ENCODE measurements at regions not wholly inside any gene's neighbourhood (a gene's known extent, or its start where the extent isn't known, plus 50 kb on each side); places are given as distances from the start of the nearest gene placed in this dataset.

- Histone ChIP-seq H3K36me3 (ENCODE audit: control insufficient read depth, insufficient read depth, low read length) (no peaks in the 10 kb centered on the region), H3K9ac (ENCODE audit: low read depth, low read length) (no peak overlapping the region), H3K9me3 (ENCODE audit: control insufficient read depth, insufficient read depth, low read length) (no peaks in the 10 kb centered on the region), H3K4me3 (ENCODE audit: low read depth, low read length) (no peak overlapping the region), H3K4me1 (ENCODE audit: control insufficient read depth, insufficient read depth, low read length) (peaks cover 7% of the 10 kb centered on the region), H3K27me3 (ENCODE audit: control insufficient read depth, insufficient read depth, low read length) (no peaks in the 10 kb centered on the region)
These were observed 661.2 kb upstream of the BCHE start for GRCh38 chr3:166498446-166498845.

- no peaks in the 10 kb centered on the region for H3K4me1 ChIP-seq (ENCODE audit: control insufficient read depth, insufficient read depth, low read length)
- H3K27me3 ChIP-seq (ENCODE audit: control insufficient read depth, insufficient read depth, low read length), result no peaks in the 10 kb centered on the region
- H3K9me3 ChIP-seq (ENCODE audit: control insufficient read depth, insufficient read depth, low read length), result no peaks in the 10 kb centered on the region
- no peak overlapping the region for H3K4me3 ChIP-seq (ENCODE audit: low read depth, low read length)
- H3K36me3 ChIP-seq (ENCODE audit: control insufficient read depth, insufficient read depth, low read length), result no peaks in the 10 kb centered on the region
- H3K9ac ChIP-seq (ENCODE audit: low read depth, low read length), result no peak overlapping the region
These were observed 652.6 kb upstream of the BCHE start for GRCh38 chr3:166489826-166490225.

GRCh38 chr3:166488977-166489672 lies 651.9 kb upstream of the BCHE start:
- Histone ChIP-seq H3K9ac (ENCODE audit: low read depth, low read length) (no peak overlapping the region), H3K4me3 (ENCODE audit: low read depth, low read length) (no peak overlapping the region), H3K36me3 (ENCODE audit: control insufficient read depth, insufficient read depth, low read length) (no peaks in the 10 kb centered on the region), H3K4me1 (ENCODE audit: control insufficient read depth, insufficient read depth, low read length) (no peaks in the 10 kb centered on the region), H3K27me3 (ENCODE audit: control insufficient read depth, insufficient read depth, low read length) (no peaks in the 10 kb centered on the region), H3K9me3 (ENCODE audit: control insufficient read depth, insufficient read depth, low read length) (no peaks in the 10 kb centered on the region)

- Histone ChIP-seq H3K4me1 (ENCODE audit: control insufficient read depth, insufficient read depth, low read length) (no peaks in the 10 kb centered on the region), H3K27me3 (ENCODE audit: control insufficient read depth, insufficient read depth, low read length) (no peaks in the 10 kb centered on the region), H3K36me3 (ENCODE audit: control insufficient read depth, insufficient read depth, low read length) (no peaks in the 10 kb centered on the region), H3K4me3 (ENCODE audit: low read depth, low read length) (no peak overlapping the region), H3K9ac (ENCODE audit: low read depth, low read length) (no peak overlapping the region), H3K9me3 (ENCODE audit: control insufficient read depth, insufficient read depth, low read length) (no peaks in the 10 kb centered on the region)
These were observed 647.2 kb upstream of the BCHE start for GRCh38 chr3:166484470-166484869.

GRCh38 chr3:166481340-166481739 lies 644.1 kb upstream of the BCHE start:
- H3K4me1 ChIP-seq (ENCODE audit: control insufficient read depth, insufficient read depth, low read length), result no peaks in the 10 kb centered on the region
- no peak overlapping the region for H3K4me3 ChIP-seq (ENCODE audit: low read depth, low read length)
- H3K27me3 ChIP-seq (ENCODE audit: control insufficient read depth, insufficient read depth, low read length), result no peaks in the 10 kb centered on the region
- no peak overlapping the region for H3K9ac ChIP-seq (ENCODE audit: low read depth, low read length)
- no peaks in the 10 kb centered on the region for H3K9me3 ChIP-seq (ENCODE audit: control insufficient read depth, insufficient read depth, low read length)
- H3K36me3 ChIP-seq (ENCODE audit: control insufficient read depth, insufficient read depth, low read length), result no peaks in the 10 kb centered on the region

- H3K9me3 ChIP-seq (ENCODE audit: control insufficient read depth, insufficient read depth, low read length), result no peaks in the 10 kb centered on the region
- H3K9ac ChIP-seq (ENCODE audit: low read depth, low read length), result no peak overlapping the region
- no peaks in the 10 kb centered on the region for H3K27me3 ChIP-seq (ENCODE audit: control insufficient read depth, insufficient read depth, low read length)
- H3K4me3 ChIP-seq (ENCODE audit: low read depth, low read length), result no peak overlapping the region
- no peaks in the 10 kb centered on the region for H3K4me1 ChIP-seq (ENCODE audit: control insufficient read depth, insufficient read depth, low read length)
- H3K36me3 ChIP-seq (ENCODE audit: control insufficient read depth, insufficient read depth, low read length), result no peaks in the 10 kb centered on the region
These were observed 641.1 kb upstream of the BCHE start for GRCh38 chr3:166478356-166478755.

GRCh38 chr3:166473501-166473900 lies 636.3 kb upstream of the BCHE start:
- H3K4me1 ChIP-seq (ENCODE audit: control insufficient read depth, insufficient read depth, low read length), result no peaks in the 10 kb centered on the region
- H3K27me3 ChIP-seq (ENCODE audit: control insufficient read depth, insufficient read depth, low read length), result no peaks in the 10 kb centered on the region
- no peaks in the 10 kb centered on the region for H3K36me3 ChIP-seq (ENCODE audit: control insufficient read depth, insufficient read depth, low read length)
- no peak overlapping the region for H3K4me3 ChIP-seq (ENCODE audit: low read depth, low read length)
- no peaks in the 10 kb centered on the region for H3K9me3 ChIP-seq (ENCODE audit: control insufficient read depth, insufficient read depth, low read length)
- H3K9ac ChIP-seq (ENCODE audit: low read depth, low read length), result no peak overlapping the region

- no peaks in the 10 kb centered on the region for H3K9me3 ChIP-seq (ENCODE audit: control insufficient read depth, insufficient read depth, low read length)
- H3K4me3 ChIP-seq (ENCODE audit: low read depth, low read length), result no peak overlapping the region
- no peak overlapping the region for H3K9ac ChIP-seq (ENCODE audit: low read depth, low read length)
- H3K4me1 ChIP-seq (ENCODE audit: control insufficient read depth, insufficient read depth, low read length), result no peaks in the 10 kb centered on the region
- no peaks in the 10 kb centered on the region for H3K27me3 ChIP-seq (ENCODE audit: control insufficient read depth, insufficient read depth, low read length)
- no peaks in the 10 kb centered on the region for H3K36me3 ChIP-seq (ENCODE audit: control insufficient read depth, insufficient read depth, low read length)
These were observed 634.8 kb upstream of the BCHE start for GRCh38 chr3:166472015-166472414.

- H3K9me3 ChIP-seq (ENCODE audit: control insufficient read depth, insufficient read depth, low read length), result no peaks in the 10 kb centered on the region
- H3K36me3 ChIP-seq (ENCODE audit: control insufficient read depth, insufficient read depth, low read length), result no peaks in the 10 kb centered on the region
- H3K4me1 ChIP-seq (ENCODE audit: control insufficient read depth, insufficient read depth, low read length), result no peaks in the 10 kb centered on the region
- no peaks in the 10 kb centered on the region for H3K27me3 ChIP-seq (ENCODE audit: control insufficient read depth, insufficient read depth, low read length)
- no peak overlapping the region for H3K9ac ChIP-seq (ENCODE audit: low read depth, low read length)
- H3K4me3 ChIP-seq (ENCODE audit: low read depth, low read length), result no peak overlapping the region
These were observed 634.0 kb upstream of the BCHE start for GRCh38 chr3:166471074-166471767.

- H3K27me3 ChIP-seq (ENCODE audit: control insufficient read depth, insufficient read depth, low read length), result no peaks in the 10 kb centered on the region
- no peaks in the 10 kb centered on the region for H3K9me3 ChIP-seq (ENCODE audit: control insufficient read depth, insufficient read depth, low read length)
- H3K4me3 ChIP-seq (ENCODE audit: low read depth, low read length), result no peak overlapping the region
- no peaks in the 10 kb centered on the region for H3K4me1 ChIP-seq (ENCODE audit: control insufficient read depth, insufficient read depth, low read length)
- no peak overlapping the region for H3K9ac ChIP-seq (ENCODE audit: low read depth, low read length)
- H3K36me3 ChIP-seq (ENCODE audit: control insufficient read depth, insufficient read depth, low read length), result no peaks in the 10 kb centered on the region
These were observed 625.8 kb upstream of the BCHE start for GRCh38 chr3:166462891-166463470.

- Histone ChIP-seq H3K4me3 (ENCODE audit: low read depth, low read length) (no peak overlapping the region), H3K4me1 (ENCODE audit: control insufficient read depth, insufficient read depth, low read length) (no peaks in the 10 kb centered on the region), H3K9ac (ENCODE audit: low read depth, low read length) (no peak overlapping the region), H3K27me3 (ENCODE audit: control insufficient read depth, insufficient read depth, low read length) (no peaks in the 10 kb centered on the region), H3K9me3 (ENCODE audit: control insufficient read depth, insufficient read depth, low read length) (no peaks in the 10 kb centered on the region), H3K36me3 (ENCODE audit: control insufficient read depth, insufficient read depth, low read length) (no peaks in the 10 kb centered on the region)
These were observed 624.4 kb upstream of the BCHE start for GRCh38 chr3:166461626-166462025.

GRCh38 chr3:166457382-166457781 lies 620.2 kb upstream of the BCHE start:
- no peaks in the 10 kb centered on the region for H3K4me1 ChIP-seq (ENCODE audit: control insufficient read depth, insufficient read depth, low read length)
- no peaks in the 10 kb centered on the region for H3K27me3 ChIP-seq (ENCODE audit: control insufficient read depth, insufficient read depth, low read length)
- H3K4me3 ChIP-seq (ENCODE audit: low read depth, low read length), result no peak overlapping the region
- no peak overlapping the region for H3K9ac ChIP-seq (ENCODE audit: low read depth, low read length)
- H3K9me3 ChIP-seq (ENCODE audit: control insufficient read depth, insufficient read depth, low read length), result no peaks in the 10 kb centered on the region
- H3K36me3 ChIP-seq (ENCODE audit: control insufficient read depth, insufficient read depth, low read length), result no peaks in the 10 kb centered on the region
